Nephron (organoid): ENCODE measurements at regions not wholly inside any gene's neighbourhood (a gene's known extent, or its start where the extent isn't known, plus 50 kb on each side); places are given as distances from the start of the nearest gene placed in this dataset.

Source experiments
- H3K27ac Mint-ChIP-seq, 3 experiments: 2 replicates each; pipeline ENCODE4 v1.8.0; 2020; ENCODE audit warnings: mixed read lengths in 3 of 3, mild to moderate bottlenecking in 2 of 3, moderate library complexity in 1 of 3
- H3K27me3 Mint-ChIP-seq: 2 replicates; pipeline ENCODE4 v1.8.0; 2021; ENCODE audit warnings: low read depth, mild to moderate bottlenecking, moderate library complexity, mixed read lengths
- H3K36me3 Mint-ChIP-seq: 2 replicates; pipeline ENCODE4 v1.8.0; 2020; ENCODE audit warnings: low read depth, mixed read lengths
- H3K4me1 Mint-ChIP-seq: 2 replicates; pipeline ENCODE4 v1.8.0; 2020; ENCODE audit warnings: mixed read lengths
- H3K4me3 Mint-ChIP-seq, 3 experiments: 2 replicates each; pipeline ENCODE4 v1.8.0; 2020; ENCODE audit warnings: mild to moderate bottlenecking in 3 of 3, mixed read lengths in 3 of 3, moderate library complexity in 2 of 3
- H3K9me3 Mint-ChIP-seq: 2 replicates; pipeline ENCODE4 v1.8.0; 2020; ENCODE audit warnings: mixed read lengths
- TF ChIP-seq, protein P1 (sequence below), 3 experiments: fragments of 200-600 bp; sonication (generic); IDR thresholded peaks; one replicate each; pipeline ENCODE4 v1.5.0; 2021; ENCODE audit warnings: antibody characterized with exemption in 3 of 3; ENCODE audit not compliant: unreplicated experiment in 3 of 3

DNA sequence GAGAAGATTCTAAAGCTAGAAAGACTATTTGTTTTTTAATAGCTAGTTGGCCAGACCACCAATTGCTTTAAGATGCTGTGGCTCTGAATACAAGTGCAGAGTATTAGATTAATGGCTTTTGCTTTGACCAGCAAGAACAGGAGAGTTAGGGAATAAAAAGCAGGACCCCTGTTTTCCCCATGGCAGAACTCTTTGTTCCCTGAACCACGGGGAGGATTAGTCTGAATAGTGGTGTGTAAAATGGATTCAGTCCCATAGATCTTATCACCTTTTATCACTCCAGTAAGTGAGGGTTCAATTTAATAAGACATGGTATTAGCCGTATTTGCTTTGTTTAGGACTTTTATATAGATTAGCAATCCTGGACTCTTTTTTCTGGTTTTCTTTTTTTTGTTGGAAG, 562.6 kb upstream of the DPPA4 start:
- no peak overlapping the region for H3K4me3 Mint-ChIP-seq
- H3K36me3 Mint-ChIP-seq = no peaks in the 10 kb centered on the region
- no peaks in the 10 kb centered on the region for H3K4me1 Mint-ChIP-seq
- TF ChIP-seq, protein P1, sequence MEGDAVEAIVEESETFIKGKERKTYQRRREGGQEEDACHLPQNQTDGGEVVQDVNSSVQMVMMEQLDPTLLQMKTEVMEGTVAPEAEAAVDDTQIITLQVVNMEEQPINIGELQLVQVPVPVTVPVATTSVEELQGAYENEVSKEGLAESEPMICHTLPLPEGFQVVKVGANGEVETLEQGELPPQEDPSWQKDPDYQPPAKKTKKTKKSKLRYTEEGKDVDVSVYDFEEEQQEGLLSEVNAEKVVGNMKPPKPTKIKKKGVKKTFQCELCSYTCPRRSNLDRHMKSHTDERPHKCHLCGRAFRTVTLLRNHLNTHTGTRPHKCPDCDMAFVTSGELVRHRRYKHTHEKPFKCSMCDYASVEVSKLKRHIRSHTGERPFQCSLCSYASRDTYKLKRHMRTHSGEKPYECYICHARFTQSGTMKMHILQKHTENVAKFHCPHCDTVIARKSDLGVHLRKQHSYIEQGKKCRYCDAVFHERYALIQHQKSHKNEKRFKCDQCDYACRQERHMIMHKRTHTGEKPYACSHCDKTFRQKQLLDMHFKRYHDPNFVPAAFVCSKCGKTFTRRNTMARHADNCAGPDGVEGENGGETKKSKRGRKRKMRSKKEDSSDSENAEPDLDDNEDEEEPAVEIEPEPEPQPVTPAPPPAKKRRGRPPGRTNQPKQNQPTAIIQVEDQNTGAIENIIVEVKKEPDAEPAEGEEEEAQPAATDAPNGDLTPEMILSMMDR (IDR thresholded peaks at IDR 0.05; ENCODE audit: unreplicated experiment in 3 of 3) = no peak
- peaks cover 3% of the 10 kb centered on the region for H3K9me3 Mint-ChIP-seq
- no peak overlapping the region for H3K27ac Mint-ChIP-seq
- no peaks in the 10 kb centered on the region for H3K27me3 Mint-ChIP-seq

GRCh38 chr3:109900783-109901182, 563.4 kb upstream of the DPPA4 start:
- Mint-ChIP-seq H3K4me1 (no peaks in the 10 kb centered on the region), H3K27ac (no peak overlapping the region), H3K9me3 (peaks cover 3% of the 10 kb centered on the region), H3K4me3 (no peak overlapping the region), H3K36me3 (no peaks in the 10 kb centered on the region), H3K27me3 (no peaks in the 10 kb centered on the region)
- TF ChIP-seq, protein P1 (IDR thresholded peaks at IDR 0.05; ENCODE audit: unreplicated experiment in 3 of 3) = no peak

- H3K4me3 Mint-ChIP-seq = no peak overlapping the region
- no peak overlapping the region for H3K27ac Mint-ChIP-seq
- TF ChIP-seq, protein P1 (IDR thresholded peaks at IDR 0.05; ENCODE audit: unreplicated experiment in 3 of 3) = no peak
- H3K4me1 Mint-ChIP-seq = no peaks in the 10 kb centered on the region
- no peaks in the 10 kb centered on the region for H3K36me3 Mint-ChIP-seq
- H3K27me3 Mint-ChIP-seq = no peaks in the 10 kb centered on the region
- H3K9me3 Mint-ChIP-seq = peaks cover 14% of the 10 kb centered on the region
Measured at GRCh38 chr3:109902549-109902948, 565.2 kb upstream of the DPPA4 start.

DNA sequence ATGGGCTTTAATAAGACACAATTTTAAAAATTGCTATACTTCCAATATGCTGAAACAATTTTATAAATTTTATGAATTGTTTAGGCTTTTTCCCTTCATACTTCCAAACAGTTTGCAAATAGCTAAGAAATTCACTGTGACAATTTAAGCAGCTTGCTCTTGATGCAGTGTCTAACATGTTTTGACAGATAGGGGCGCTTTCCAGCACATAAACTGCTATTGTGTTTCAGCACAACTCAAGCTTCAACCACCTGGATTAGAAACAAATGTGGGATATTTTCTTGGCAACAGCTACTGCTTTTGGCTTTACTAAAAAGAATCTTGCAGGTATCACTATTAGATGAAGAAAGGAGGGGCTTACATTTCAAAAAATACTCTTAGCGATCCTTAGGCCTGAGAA, 565.8 kb upstream of the DPPA4 start:
- TF ChIP-seq, protein P1 (IDR thresholded peaks at IDR 0.05; ENCODE audit: unreplicated experiment in 3 of 3) = no peak
- Mint-ChIP-seq H3K4me1 (no peaks in the 10 kb centered on the region), H3K4me3 (no peak overlapping the region), H3K9me3 (peaks cover 19% of the 10 kb centered on the region), H3K36me3 (no peaks in the 10 kb centered on the region), H3K27me3 (no peaks in the 10 kb centered on the region), H3K27ac (no peak overlapping the region)

- no peaks in the 10 kb centered on the region for H3K27me3 Mint-ChIP-seq
Measured at GRCh38 chr3:109910772-109911171, 573.4 kb upstream of the DPPA4 start.

DNA sequence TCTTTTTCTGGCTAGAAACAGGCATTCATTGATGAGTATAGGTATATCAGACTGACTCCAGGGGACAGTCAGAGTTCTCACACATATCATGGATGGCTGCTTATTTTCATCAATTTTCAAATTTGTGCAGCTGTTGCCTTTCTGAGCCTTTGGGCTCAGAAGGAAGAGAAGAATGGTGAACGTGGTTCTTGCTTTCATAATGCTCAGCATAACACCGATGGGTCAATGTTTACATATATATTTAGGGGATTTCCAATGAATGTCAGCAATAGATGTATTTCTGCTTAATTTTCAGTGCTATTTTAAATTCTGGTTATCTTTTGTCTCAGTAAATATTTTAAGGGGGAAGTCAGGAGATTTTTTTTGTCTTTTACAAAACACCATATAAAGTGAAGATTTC, 581.4 kb upstream of the DPPA4 start:
- Mint-ChIP-seq H3K4me1 (no peaks in the 10 kb centered on the region), H3K36me3 (no peaks in the 10 kb centered on the region), H3K9me3 (peaks cover 6% of the 10 kb centered on the region), H3K4me3 (no peak overlapping the region), H3K27me3 (no peaks in the 10 kb centered on the region), H3K27ac (no peak overlapping the region)
- TF ChIP-seq, protein P1 (IDR thresholded peaks at IDR 0.05; ENCODE audit: unreplicated experiment in 3 of 3) = no peak

More at GRCh38 chr3:109910772-109911171, 573.4 kb upstream of the DPPA4 start:
- Mint-ChIP-seq H3K36me3 (no peaks in the 10 kb centered on the region), H3K9me3 (peaks cover 30% of the 10 kb centered on the region), H3K4me1 (no peaks in the 10 kb centered on the region), H3K4me3 (no peak overlapping the region), H3K27ac (no peak overlapping the region)
- TF ChIP-seq, protein P1 (IDR thresholded peaks at IDR 0.05; ENCODE audit: unreplicated experiment in 3 of 3) = no peak
